Left lobe of liver (tissue), 2 donors: ENCODE measurements at regions not wholly inside any gene's neighbourhood (a gene's known extent, or its start where the extent isn't known, plus 50 kb on each side); places are given as distances from the start of the nearest gene placed in this dataset.
A peak's percentile ranks its signal among the peaks of the same experiment; 100 is the strongest.

Source experiments
- ATAC-seq: fragments of 200-7000 bp; cut with Tn5 transposase; one replicate; pipeline ENCODE4 v1.9.1; 2020; ENCODE audit warnings: mild to moderate bottlenecking, moderate library complexity
- DNase-seq: peaks from one replicate; pipeline ENCODE4 v3.0.0-alpha.2; 2020; ENCODE audit warnings: low spot score
- donor health status: DM: no; HTN: no; CAD: no; lungs with moderate emphysema.
- donor health status: DM: no; HTN: yes; CAD: no.

GRCh38 chr17:68705714-68706076 is 104.5 kb upstream of the FAM20A start:
- DNase-seq (no peak), ATAC-seq (no peak)

- DNase-seq (no peak), ATAC-seq (no peak)
These were observed 103.9 kb upstream of the FAM20A start for GRCh38 chr17:68704871-68705713.

- DNase-seq = no peak
- no peak for ATAC-seq
These were observed 99.9 kb upstream of the FAM20A start for GRCh38 chr17:68701046-68701445.

GRCh38 chr17:68700421-68700820 is 99.3 kb upstream of the FAM20A start:
- ATAC-seq (no peak), DNase-seq (no peak)

GRCh38 chr17:68699936-68700335 is 98.8 kb upstream of the FAM20A start:
- DNase-seq (no peak), ATAC-seq (no peak)

GRCh38 chr17:68698746-68699145 is 97.6 kb upstream of the FAM20A start:
- DNase-seq = no peak

GRCh38 chr17:68697850-68698361 is 96.7 kb upstream of the FAM20A start:
- no peak for ATAC-seq
- no peak for DNase-seq

More at GRCh38 chr17:68698746-68699145, 97.6 kb upstream of the FAM20A start:
- peak; percentile 44 for ATAC-seq

- no peak for ATAC-seq
- DNase-seq = no peak
These were observed 94.5 kb upstream of the FAM20A start for GRCh38 chr17:68695659-68696058.

GRCh38 chr17:68694791-68695485 is 93.8 kb upstream of the FAM20A start:
- DNase-seq = no peak

GRCh38 chr17:68693896-68694295 is 92.7 kb upstream of the FAM20A start:
- no peak for ATAC-seq
- DNase-seq = no peak

More at GRCh38 chr17:68694791-68695485, 93.8 kb upstream of the FAM20A start:
- ATAC-seq = no peak

- ATAC-seq (no peak), DNase-seq (no peak)
These were observed 92.3 kb upstream of the FAM20A start for GRCh38 chr17:68693466-68693865.

- ATAC-seq = no peak
These were observed 85.2 kb upstream of the FAM20A start for GRCh38 chr17:68686108-68686988.

GRCh38 chr17:68684949-68685357 is 83.8 kb upstream of the FAM20A start:
- ATAC-seq = peak; percentile 65

More at GRCh38 chr17:68686108-68686988, 85.2 kb upstream of the FAM20A start:
- no peak for DNase-seq

GRCh38 chr17:68682903-68683302 is 81.7 kb upstream of the FAM20A start:
- ATAC-seq = no peak
- no peak for DNase-seq

More at GRCh38 chr17:68684949-68685357, 83.8 kb upstream of the FAM20A start:
- DNase-seq = no peak

GRCh38 chr17:68679882-68680281 is 78.7 kb upstream of the FAM20A start:
- DNase-seq = no peak
- no peak for ATAC-seq

- ATAC-seq = peak; percentile 29
These were observed 75.7 kb upstream of the FAM20A start for GRCh38 chr17:68676856-68677255.

GRCh38 chr17:68675723-68676122 is 74.6 kb upstream of the FAM20A start:
- ATAC-seq = peak; percentile 46
- DNase-seq = no peak

More at GRCh38 chr17:68676856-68677255, 75.7 kb upstream of the FAM20A start:
- DNase-seq = no peak

GRCh38 chr17:68674029-68674925 is 73.1 kb upstream of the FAM20A start:
- ATAC-seq = no peak

GRCh38 chr17:68670967-68671693 is 70.0 kb upstream of the FAM20A start:
- ATAC-seq = no peak
- no peak for DNase-seq

More at GRCh38 chr17:68674029-68674925, 73.1 kb upstream of the FAM20A start:
- DNase-seq = no peak
